ENCODE measurements at regions not wholly inside any gene's neighbourhood (a gene's known extent, or its start where the extent isn't known, plus 50 kb on each side); places are given as distances from the start of the nearest gene placed in this dataset. TPM values are rescaled to one million over a fixed set of nuclear protein-coding genes. Genes with fewer than 3 reads are reported as not detected.

DNA sequence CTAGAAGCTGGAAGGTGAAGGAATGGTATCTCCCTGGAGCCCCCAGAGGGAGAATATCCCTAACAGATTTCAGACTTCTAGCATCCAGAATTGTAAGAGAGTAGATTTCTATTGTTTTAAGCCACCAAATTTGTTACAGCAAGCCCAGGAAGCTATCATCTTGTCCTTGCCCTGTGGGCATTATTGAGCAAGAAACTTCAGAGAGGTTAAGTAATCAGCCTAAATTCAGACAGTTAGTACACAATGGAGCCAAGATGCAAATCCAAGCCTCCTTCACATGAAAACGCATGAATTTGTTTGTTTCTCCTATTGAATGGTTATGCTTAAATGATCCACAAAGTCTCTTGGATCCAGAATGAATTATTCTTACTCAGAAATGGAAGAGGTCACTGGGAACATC lies 55.2 kb upstream of the TRIB2 start:
- no peak overlapping the region for H3K27ac ChIP-seq
- DNase-seq, result no peak
- no peaks in the 10 kb centered on the region for H3K9me3 ChIP-seq
- no peaks in the 10 kb centered on the region for H3K27me3 ChIP-seq
- intact Hi-C loops (cut with DNase I), result no loop called here
- no peak overlapping the region for H3K4me3 ChIP-seq (replicated peaks in 1 of 3)
- WGBS, 2 donors, result 61 to 86% methylated on average over 1 of the region's 1 CpG
- H3K36me3 ChIP-seq, result no peaks in the 10 kb centered on the region
- no peaks in the 10 kb centered on the region for H3K4me1 ChIP-seq
- TF ChIP-seq, protein P1, sequence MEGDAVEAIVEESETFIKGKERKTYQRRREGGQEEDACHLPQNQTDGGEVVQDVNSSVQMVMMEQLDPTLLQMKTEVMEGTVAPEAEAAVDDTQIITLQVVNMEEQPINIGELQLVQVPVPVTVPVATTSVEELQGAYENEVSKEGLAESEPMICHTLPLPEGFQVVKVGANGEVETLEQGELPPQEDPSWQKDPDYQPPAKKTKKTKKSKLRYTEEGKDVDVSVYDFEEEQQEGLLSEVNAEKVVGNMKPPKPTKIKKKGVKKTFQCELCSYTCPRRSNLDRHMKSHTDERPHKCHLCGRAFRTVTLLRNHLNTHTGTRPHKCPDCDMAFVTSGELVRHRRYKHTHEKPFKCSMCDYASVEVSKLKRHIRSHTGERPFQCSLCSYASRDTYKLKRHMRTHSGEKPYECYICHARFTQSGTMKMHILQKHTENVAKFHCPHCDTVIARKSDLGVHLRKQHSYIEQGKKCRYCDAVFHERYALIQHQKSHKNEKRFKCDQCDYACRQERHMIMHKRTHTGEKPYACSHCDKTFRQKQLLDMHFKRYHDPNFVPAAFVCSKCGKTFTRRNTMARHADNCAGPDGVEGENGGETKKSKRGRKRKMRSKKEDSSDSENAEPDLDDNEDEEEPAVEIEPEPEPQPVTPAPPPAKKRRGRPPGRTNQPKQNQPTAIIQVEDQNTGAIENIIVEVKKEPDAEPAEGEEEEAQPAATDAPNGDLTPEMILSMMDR (IDR thresholded peaks at IDR 0.05), result no peak
- no peak for TF ChIP-seq POLR2A (IDR thresholded peaks at IDR 0.05)

DNA sequence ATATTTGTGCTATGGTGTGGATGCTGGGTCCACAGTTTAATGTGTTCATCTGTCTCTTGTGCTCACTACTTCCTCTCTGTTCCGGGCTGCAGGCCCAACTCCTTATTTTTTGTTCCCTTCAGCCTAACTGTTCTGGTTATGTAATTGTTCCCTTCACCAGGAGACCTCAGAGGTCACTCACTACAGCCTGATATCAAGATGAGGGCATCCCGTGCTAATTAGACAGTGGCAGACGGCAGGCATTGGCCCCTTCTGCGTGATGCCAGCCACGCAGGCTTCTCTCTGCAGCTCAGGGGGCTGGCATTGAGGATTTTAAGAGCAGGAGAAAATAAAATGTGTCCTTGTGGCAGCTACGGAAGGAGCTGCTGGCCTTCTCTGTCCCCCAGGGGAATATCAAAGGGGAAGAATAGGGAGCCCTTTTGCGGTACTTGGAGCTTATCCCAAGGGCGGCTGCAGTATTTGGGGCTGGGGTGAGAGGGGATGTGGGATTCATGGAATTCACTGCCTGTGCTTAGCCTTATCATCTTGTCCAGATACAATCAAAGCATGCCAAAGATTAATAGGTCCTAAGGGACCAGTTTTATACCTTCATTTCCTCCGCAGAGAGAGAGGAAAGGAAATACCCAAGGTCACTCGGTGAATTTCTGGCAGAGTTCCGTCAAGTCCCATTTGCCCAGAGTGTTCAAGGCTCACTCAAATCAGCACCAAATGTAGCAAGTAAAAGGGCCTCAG lies 53.3 kb upstream of the TRIB2 start:
- WGBS, 2 donors, result 73 to 75% methylated on average over 11 of the region's 11 CpGs
- H3K4me3 ChIP-seq (replicated peaks in 1 of 3), result no peak overlapping the region
- intact Hi-C loops (cut with DNase I), result no loop called here
- H3K36me3 ChIP-seq, result no peaks in the 10 kb centered on the region
- no peaks in the 10 kb centered on the region for H3K4me1 ChIP-seq
- no peaks in the 10 kb centered on the region for H3K9me3 ChIP-seq
- no peak for DNase-seq
- TF ChIP-seq POLR2A (IDR thresholded peaks at IDR 0.05), result no peak
- TF ChIP-seq, protein P1 (IDR thresholded peaks at IDR 0.05), result no peak
- H3K27me3 ChIP-seq, result no peaks in the 10 kb centered on the region
- H3K27ac ChIP-seq, result no peak overlapping the region

DNA sequence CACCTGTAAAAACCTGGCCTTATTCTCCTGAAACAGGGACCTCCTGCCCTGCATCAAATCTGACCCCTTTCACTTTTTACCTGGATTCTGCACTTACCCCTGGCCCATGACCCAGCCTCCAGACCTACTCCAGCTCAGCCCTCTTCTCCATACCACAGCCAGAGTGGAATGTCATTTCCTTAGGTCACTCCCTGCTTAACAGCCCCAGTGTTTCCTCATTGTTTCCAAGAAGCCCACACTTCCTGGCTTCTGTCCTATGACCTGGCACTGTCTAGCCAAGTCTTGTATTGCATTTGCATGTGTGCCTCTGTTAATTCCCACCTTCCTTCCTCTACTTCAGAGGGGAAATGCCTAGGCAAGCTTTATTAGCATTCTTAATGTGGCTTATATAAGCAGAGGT lies 51.4 kb upstream of the TRIB2 start:
- Histone ChIP-seq H3K27ac (no peak overlapping the region), H3K4me3 (replicated peaks in 1 of 3) (no peak overlapping the region), H3K4me1 (no peaks in the 10 kb centered on the region), H3K9me3 (no peaks in the 10 kb centered on the region), H3K27me3 (no peaks in the 10 kb centered on the region), H3K36me3 (no peaks in the 10 kb centered on the region)
- intact Hi-C loops (cut with DNase I), result no loop called here
- DNase-seq, result no peak
- TF ChIP-seq POLR2A (IDR thresholded peaks at IDR 0.05), result no peak
- TF ChIP-seq, protein P1 (IDR thresholded peaks at IDR 0.05), result no peak

DNA sequence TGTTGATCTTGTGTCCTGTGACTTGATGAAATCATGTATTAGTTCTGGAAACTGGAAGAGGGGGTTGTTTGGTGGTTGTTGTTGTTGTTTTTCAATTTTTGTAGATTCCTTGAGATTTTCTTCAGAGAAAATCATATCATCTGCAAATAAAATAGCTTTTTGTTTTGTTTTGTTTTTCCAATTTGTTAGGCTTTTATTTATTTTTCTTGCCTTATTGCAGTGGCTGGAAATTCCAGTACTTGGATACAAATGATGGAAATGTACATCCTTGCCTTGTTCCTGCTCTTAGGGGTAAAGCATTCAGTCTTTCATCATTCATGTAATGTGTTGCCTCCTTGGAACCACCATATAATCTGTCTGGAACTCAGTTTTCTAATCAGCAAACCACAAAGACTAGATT lies 50.3 kb upstream of the TRIB2 start:
- Histone ChIP-seq H3K36me3 (no peaks in the 10 kb centered on the region), H3K27me3 (no peaks in the 10 kb centered on the region), H3K9me3 (no peaks in the 10 kb centered on the region), H3K27ac (no peak overlapping the region), H3K4me3 (replicated peaks in 1 of 3) (no peak overlapping the region), H3K4me1 (no peaks in the 10 kb centered on the region)
- no peak for TF ChIP-seq POLR2A (IDR thresholded peaks at IDR 0.05)
- TF ChIP-seq, protein P1 (IDR thresholded peaks at IDR 0.05), result no peak
- no peak for DNase-seq
- intact Hi-C loops (cut with DNase I), result no loop called here

Small RNA genes in the stretch of these regions (microRNA-seq; reads per million reads assigned to microRNA genes)
- not detected for gene MIR3681

Small RNA genes in the stretch of these regions (small RNA-seq; reads per million reads assigned to genes)
- gene MIR3681, result not detected
- not detected for gene RF00093
- gene RNU6-843P, result not detected
